ENCODE measurements at regions not wholly inside any gene's neighbourhood (a gene's known extent, or its start where the extent isn't known, plus 50 kb on each side); places are given as distances from the start of the nearest gene placed in this dataset.

DNA sequence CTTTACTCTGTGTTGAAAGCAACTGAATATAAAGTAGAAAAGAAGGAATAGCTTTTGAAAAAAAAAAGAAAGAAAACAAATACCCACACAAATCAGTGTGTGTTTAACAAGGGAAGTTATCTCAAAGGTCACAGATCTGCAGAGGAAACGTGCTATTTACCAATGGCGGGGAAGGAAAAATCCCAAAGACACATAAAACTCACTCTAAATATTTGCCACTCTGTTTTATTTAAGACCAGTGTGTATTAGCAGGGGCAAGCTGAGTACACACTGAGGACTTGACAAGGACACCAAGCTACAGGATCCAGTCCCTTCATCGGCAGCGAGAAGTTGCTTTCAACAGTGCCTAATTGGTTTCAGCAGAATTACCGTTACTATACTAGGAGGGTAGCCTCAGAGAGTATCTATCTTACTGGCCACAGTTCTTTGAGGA, 252.5 kb downstream of the DEPDC1B start:
- Histone ChIP-seq H3K9ac (ENCODE audit: low read length) (no peak overlapping the region), H3K36me3 (ENCODE audit: control insufficient read depth in 1 of 2, insufficient read depth in 2 of 2, low read depth in 1 of 2, low read length in 2 of 2) (no peaks in the 10 kb centered on the region), H3K23ac (ENCODE audit: low read length in 2 of 2) (no peak overlapping the region), H3K27me3 (ENCODE audit: control insufficient read depth in 1 of 2, insufficient read depth in 1 of 2, low read length in 2 of 2) (no peaks in the 10 kb centered on the region), H3K18ac (ENCODE audit: low read depth in 1 of 2, low read length in 2 of 2) (no peak overlapping the region), H2AFZ (ENCODE audit: low read depth, low read length) (no peak overlapping the region), H2BK15ac (ENCODE audit: low read depth, poor library complexity, severe bottlenecking) (no peak overlapping the region), H2BK120ac (ENCODE audit: low read depth, low read length) (no peak overlapping the region), H2BK5ac (ENCODE audit: low read depth, low read length, poor library complexity, severe bottlenecking) (no peak overlapping the region), H3K4ac (ENCODE audit: low read depth in 1 of 2, low read length in 2 of 2) (no peak overlapping the region), H2BK12ac (ENCODE audit: low read length in 2 of 2) (no peak overlapping the region), H3K4me2 (ENCODE audit: low read length, poor library complexity, severe bottlenecking) (no peak overlapping the region), H3K4me3 (ENCODE audit: insufficient read depth in 1 of 2, low read depth in 1 of 2, low read length in 2 of 2) (no peak overlapping the region), H2AK5ac (ENCODE audit: low read length, severe bottlenecking) (no peak overlapping the region), H3K4me1 (ENCODE audit: control insufficient read depth, insufficient read depth, low read depth, low read length) (no peaks in the 10 kb centered on the region), H3K9me3 (ENCODE audit: control insufficient read depth, low read length) (no peaks in the 10 kb centered on the region), H3K79me1 (replicated peaks; ENCODE audit: low read length, poor library complexity, severe bottlenecking) (no peaks in the 10 kb centered on the region), H4K8ac (ENCODE audit: low read length) (no peak overlapping the region), H3K27ac (ENCODE audit: low read length, poor library complexity, severe bottlenecking) (no peak overlapping the region), H4K91ac (ENCODE audit: low read length) (no peak overlapping the region), H3K14ac (ENCODE audit: low read length in 2 of 2) (no peak overlapping the region)
- WGBS = 96% methylated on average over 5 of the region's 5 CpGs
- no peak for DNase-seq

DNA sequence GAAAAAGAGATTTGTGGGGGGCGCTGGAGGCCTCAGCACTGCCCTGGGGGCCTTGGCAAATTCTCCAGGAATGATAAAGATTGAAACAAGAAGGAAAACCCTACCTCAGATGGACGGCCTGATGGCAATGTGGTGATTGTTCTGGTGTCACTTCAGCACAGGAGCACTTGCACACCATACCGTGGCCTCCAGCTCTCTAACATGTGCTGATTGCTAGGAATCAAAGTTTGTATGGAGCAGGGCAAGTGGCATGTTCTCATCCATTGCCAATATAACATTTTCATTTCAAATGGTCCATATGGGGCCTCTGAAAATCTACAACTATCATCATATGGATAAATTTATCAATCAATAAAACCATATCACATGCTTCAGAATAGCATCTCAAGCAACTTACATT, 253.0 kb downstream of the DEPDC1B start:
- no peaks in the 10 kb centered on the region for H3K79me1 ChIP-seq (replicated peaks; ENCODE audit: low read length, poor library complexity, severe bottlenecking)
- no peak overlapping the region for H3K4me3 ChIP-seq (ENCODE audit: insufficient read depth in 1 of 2, low read depth in 1 of 2, low read length in 2 of 2)
- H2BK12ac ChIP-seq (ENCODE audit: low read length in 2 of 2) = no peak overlapping the region
- 96% methylated on average over 3 of the region's 3 CpGs for WGBS
- no peaks in the 10 kb centered on the region for H3K27me3 ChIP-seq (ENCODE audit: control insufficient read depth in 1 of 2, insufficient read depth in 1 of 2, low read length in 2 of 2)
- H2AFZ ChIP-seq (ENCODE audit: low read depth, low read length) = no peak overlapping the region
- no peak overlapping the region for H2BK15ac ChIP-seq (ENCODE audit: low read depth, poor library complexity, severe bottlenecking)
- H2AK5ac ChIP-seq (ENCODE audit: low read length, severe bottlenecking) = no peak overlapping the region
- H2BK120ac ChIP-seq (ENCODE audit: low read depth, low read length) = no peak overlapping the region
- no peaks in the 10 kb centered on the region for H3K4me1 ChIP-seq (ENCODE audit: control insufficient read depth, insufficient read depth, low read depth, low read length)
- H3K18ac ChIP-seq (ENCODE audit: low read depth in 1 of 2, low read length in 2 of 2) = no peak overlapping the region
- H4K8ac ChIP-seq (ENCODE audit: low read length) = no peak overlapping the region
- no peak overlapping the region for H4K91ac ChIP-seq (ENCODE audit: low read length)
- no peak overlapping the region for H3K4ac ChIP-seq (ENCODE audit: low read depth in 1 of 2, low read length in 2 of 2)
- no peak overlapping the region for H3K23ac ChIP-seq (ENCODE audit: low read length in 2 of 2)
- DNase-seq = no peak
- no peaks in the 10 kb centered on the region for H3K9me3 ChIP-seq (ENCODE audit: control insufficient read depth, low read length)
- no peak overlapping the region for H2BK5ac ChIP-seq (ENCODE audit: low read depth, low read length, poor library complexity, severe bottlenecking)
- no peaks in the 10 kb centered on the region for H3K36me3 ChIP-seq (ENCODE audit: control insufficient read depth in 1 of 2, insufficient read depth in 2 of 2, low read depth in 1 of 2, low read length in 2 of 2)
- no peak overlapping the region for H3K4me2 ChIP-seq (ENCODE audit: low read length, poor library complexity, severe bottlenecking)
- H3K27ac ChIP-seq (ENCODE audit: low read length, poor library complexity, severe bottlenecking) = no peak overlapping the region
- no peak overlapping the region for H3K9ac ChIP-seq (ENCODE audit: low read length)
- H3K14ac ChIP-seq (ENCODE audit: low read length in 2 of 2) = no peak overlapping the region

DNA sequence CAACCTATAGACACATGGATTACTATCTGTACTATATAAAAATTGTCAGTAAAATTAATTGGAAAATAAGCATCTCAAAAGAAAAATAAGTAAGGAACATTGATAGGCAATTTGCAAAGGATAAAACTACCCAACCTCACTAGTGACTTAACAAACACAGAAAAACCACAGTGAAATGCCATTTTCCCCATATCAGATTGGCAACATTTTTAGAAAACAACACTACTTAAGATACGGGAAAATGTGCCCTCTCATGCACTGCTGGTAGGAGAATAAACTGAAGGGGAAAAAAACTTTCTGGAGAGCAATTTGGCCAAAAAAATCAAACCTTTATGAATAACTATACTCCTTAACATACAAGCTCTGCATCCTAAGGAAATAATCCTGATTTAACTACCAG, 254.0 kb downstream of the DEPDC1B start:
- Histone ChIP-seq H3K27me3 (ENCODE audit: control insufficient read depth in 1 of 2, insufficient read depth in 1 of 2, low read length in 2 of 2) (no peaks in the 10 kb centered on the region), H2BK12ac (ENCODE audit: low read length in 2 of 2) (no peak overlapping the region), H3K14ac (ENCODE audit: low read length in 2 of 2) (no peak overlapping the region), H3K36me3 (ENCODE audit: control insufficient read depth in 1 of 2, insufficient read depth in 2 of 2, low read depth in 1 of 2, low read length in 2 of 2) (no peaks in the 10 kb centered on the region), H2BK15ac (ENCODE audit: low read depth, poor library complexity, severe bottlenecking) (no peak overlapping the region), H4K8ac (ENCODE audit: low read length) (no peak overlapping the region), H2AK5ac (ENCODE audit: low read length, severe bottlenecking) (no peak overlapping the region), H3K9me3 (ENCODE audit: control insufficient read depth, low read length) (no peaks in the 10 kb centered on the region), H3K79me1 (replicated peaks; ENCODE audit: low read length, poor library complexity, severe bottlenecking) (no peaks in the 10 kb centered on the region), H3K4me3 (ENCODE audit: insufficient read depth in 1 of 2, low read depth in 1 of 2, low read length in 2 of 2) (no peak overlapping the region), H3K18ac (ENCODE audit: low read depth in 1 of 2, low read length in 2 of 2) (no peak overlapping the region), H2BK5ac (ENCODE audit: low read depth, low read length, poor library complexity, severe bottlenecking) (no peak overlapping the region), H4K91ac (ENCODE audit: low read length) (no peak overlapping the region), H3K23ac (ENCODE audit: low read length in 2 of 2) (no peak overlapping the region), H2AFZ (ENCODE audit: low read depth, low read length) (no peak overlapping the region), H3K9ac (ENCODE audit: low read length) (no peak overlapping the region), H3K4me1 (ENCODE audit: control insufficient read depth, insufficient read depth, low read depth, low read length) (no peaks in the 10 kb centered on the region), H3K4ac (ENCODE audit: low read depth in 1 of 2, low read length in 2 of 2) (no peak overlapping the region), H3K4me2 (ENCODE audit: low read length, poor library complexity, severe bottlenecking) (no peak overlapping the region), H2BK120ac (ENCODE audit: low read depth, low read length) (no peak overlapping the region), H3K27ac (ENCODE audit: low read length, poor library complexity, severe bottlenecking) (no peak overlapping the region)
- 80% methylated on average over 1 of the region's 1 CpG for WGBS
- no peak for DNase-seq

DNA sequence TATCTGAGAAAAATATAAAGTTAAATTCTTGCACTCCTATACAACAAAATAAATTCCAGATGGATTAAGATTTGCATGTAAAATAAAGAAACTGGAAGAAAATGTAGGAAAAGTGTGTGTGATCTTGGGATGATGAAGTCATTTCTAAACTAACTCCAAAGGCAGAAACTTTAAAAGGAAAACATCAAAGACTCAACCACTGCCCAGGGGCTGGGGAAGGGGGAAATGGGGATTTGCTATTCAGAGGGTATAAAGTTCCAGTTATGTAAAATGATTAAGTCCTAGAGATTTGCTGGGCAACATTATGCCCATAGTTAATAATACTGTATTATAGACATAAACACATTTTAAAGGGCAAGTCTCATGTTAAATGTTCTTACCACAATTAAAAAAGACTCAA, 254.5 kb downstream of the DEPDC1B start:
- H3K36me3 ChIP-seq (ENCODE audit: control insufficient read depth in 1 of 2, insufficient read depth in 2 of 2, low read depth in 1 of 2, low read length in 2 of 2) = no peaks in the 10 kb centered on the region
- H2BK120ac ChIP-seq (ENCODE audit: low read depth, low read length) = no peak overlapping the region
- no peaks in the 10 kb centered on the region for H3K79me1 ChIP-seq (replicated peaks; ENCODE audit: low read length, poor library complexity, severe bottlenecking)
- no peak overlapping the region for H3K23ac ChIP-seq (ENCODE audit: low read length in 2 of 2)
- no peaks in the 10 kb centered on the region for H3K27me3 ChIP-seq (ENCODE audit: control insufficient read depth in 1 of 2, insufficient read depth in 1 of 2, low read length in 2 of 2)
- DNase-seq = no peak
- no peak overlapping the region for H2AK5ac ChIP-seq (ENCODE audit: low read length, severe bottlenecking)
- no peak overlapping the region for H3K4me2 ChIP-seq (ENCODE audit: low read length, poor library complexity, severe bottlenecking)
- H2BK15ac ChIP-seq (ENCODE audit: low read depth, poor library complexity, severe bottlenecking) = no peak overlapping the region
- H2BK5ac ChIP-seq (ENCODE audit: low read depth, low read length, poor library complexity, severe bottlenecking) = no peak overlapping the region
- H3K27ac ChIP-seq (ENCODE audit: low read length, poor library complexity, severe bottlenecking) = no peak overlapping the region
- H3K4me1 ChIP-seq (ENCODE audit: control insufficient read depth, insufficient read depth, low read depth, low read length) = no peaks in the 10 kb centered on the region
- H3K14ac ChIP-seq (ENCODE audit: low read length in 2 of 2) = no peak overlapping the region
- no peak overlapping the region for H3K18ac ChIP-seq (ENCODE audit: low read depth in 1 of 2, low read length in 2 of 2)
- no peak overlapping the region for H3K4ac ChIP-seq (ENCODE audit: low read depth in 1 of 2, low read length in 2 of 2)
- H2AFZ ChIP-seq (ENCODE audit: low read depth, low read length) = no peak overlapping the region
- no peaks in the 10 kb centered on the region for H3K9me3 ChIP-seq (ENCODE audit: control insufficient read depth, low read length)
- no peak overlapping the region for H2BK12ac ChIP-seq (ENCODE audit: low read length in 2 of 2)
- no peak overlapping the region for H4K91ac ChIP-seq (ENCODE audit: low read length)
- H3K9ac ChIP-seq (ENCODE audit: low read length) = no peak overlapping the region
- no peak overlapping the region for H4K8ac ChIP-seq (ENCODE audit: low read length)
- H3K4me3 ChIP-seq (ENCODE audit: insufficient read depth in 1 of 2, low read depth in 1 of 2, low read length in 2 of 2) = no peak overlapping the region
